ENCODE measurements at regions not wholly inside any gene's neighbourhood (a gene's known extent, or its start where the extent isn't known, plus 50 kb on each side); places are given as distances from the start of the nearest gene placed in this dataset.
A peak's percentile ranks its signal among the peaks of the same experiment; 100 is the strongest.

DNA sequence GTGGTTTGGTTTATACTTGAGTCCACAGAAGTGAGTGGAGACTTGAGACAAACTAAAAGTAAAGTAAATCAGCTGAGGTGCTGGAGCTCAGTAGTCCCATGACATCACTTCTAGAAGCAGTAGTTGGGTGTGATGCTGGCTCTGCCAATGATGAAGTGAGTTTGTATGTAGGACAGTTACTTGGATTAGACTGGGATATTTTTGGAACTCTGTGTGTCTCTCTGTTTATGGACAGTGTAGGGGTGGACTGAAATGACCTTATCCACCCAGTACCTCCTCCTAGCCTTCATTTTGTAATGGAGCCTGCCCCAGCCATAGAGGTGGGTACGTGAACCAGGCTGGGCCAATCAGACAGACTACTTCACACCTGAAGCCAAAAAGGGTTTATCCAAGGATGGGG is 52.2 kb downstream of the POLR1D start:
- DNase-seq = no peak

GRCh38 chr13:27678306-27679040 is 56.8 kb downstream of the POLR1D start:
- DNase-seq = no peak

- DNase-seq = no peak
Measured at GRCh38 chr13:27679396-27679795, 57.7 kb downstream of the POLR1D start.

- no peak for DNase-seq
Measured at GRCh38 chr13:27679896-27680295, 58.2 kb downstream of the POLR1D start.

- no peak for DNase-seq
Measured at GRCh38 chr13:27680465-27680864, 58.8 kb downstream of the POLR1D start.

DNA sequence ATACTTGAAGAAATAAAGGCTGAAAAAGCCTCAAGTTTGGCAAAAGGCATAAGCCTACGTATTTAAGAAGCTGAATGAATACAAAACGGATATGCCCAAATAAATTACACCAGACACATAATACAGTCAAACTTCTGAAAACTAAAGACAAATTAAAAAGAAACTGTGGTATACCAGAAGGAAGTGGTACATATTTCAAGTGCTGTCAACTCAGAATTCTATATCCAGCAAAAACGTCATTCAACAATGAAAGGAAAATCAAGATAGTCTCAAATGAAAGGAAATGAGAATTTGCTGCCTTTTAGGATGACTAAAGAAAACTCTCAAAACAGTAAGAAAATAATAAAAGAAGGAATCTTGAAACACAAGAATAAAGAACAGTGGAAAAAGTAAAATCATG is 69.5 kb downstream of the POLR1D start:
- DNase-seq = no peak

GRCh38 chr13:27696731-27697130 is 75.0 kb downstream of the POLR1D start:
- DNase-seq = no peak

DNA sequence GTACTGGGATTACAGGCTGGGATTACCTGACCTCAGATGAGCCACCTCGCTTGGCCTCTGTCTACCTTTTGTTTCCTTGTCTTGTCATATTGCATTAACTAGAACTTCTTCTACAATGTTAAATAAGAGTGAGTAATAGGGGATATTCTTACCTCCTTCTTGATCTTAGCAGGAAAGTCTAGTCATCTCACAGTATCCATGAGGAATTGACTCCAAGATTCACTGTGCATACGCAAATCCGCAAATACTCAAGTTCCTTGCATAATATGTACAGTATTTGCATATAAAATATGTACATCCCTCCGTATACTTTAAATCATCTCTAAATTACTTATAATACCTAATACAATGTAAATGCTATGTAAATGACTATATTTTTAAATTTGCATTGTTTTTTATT is 78.3 kb downstream of the POLR1D start:
- no peak for DNase-seq

GRCh38 chr13:27704681-27705080 is 83.0 kb downstream of the POLR1D start:
- peak in 1 of 2 donors; percentile 19 for DNase-seq

DNA sequence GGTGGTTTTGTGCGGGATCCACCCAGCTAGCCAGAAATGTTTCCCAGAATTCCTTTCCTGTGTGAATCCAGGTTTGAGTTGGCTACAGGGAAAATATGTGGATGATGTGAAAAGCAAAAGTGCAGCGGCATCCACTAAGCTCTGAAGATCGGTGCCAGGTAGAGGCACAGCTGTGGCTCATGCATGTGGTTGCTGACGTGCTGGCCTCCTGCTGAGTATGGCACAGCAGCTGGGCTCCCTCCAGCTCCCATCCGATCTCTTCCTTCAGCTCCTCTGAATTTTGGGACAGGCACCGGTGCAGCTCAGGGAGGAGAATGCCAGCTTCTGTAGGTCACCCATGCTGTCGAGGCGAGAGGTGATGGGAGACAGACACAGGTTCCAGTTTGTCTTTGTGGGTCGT is 84.0 kb upstream of the GSX1 start:
- DNase-seq = no peak

DNA sequence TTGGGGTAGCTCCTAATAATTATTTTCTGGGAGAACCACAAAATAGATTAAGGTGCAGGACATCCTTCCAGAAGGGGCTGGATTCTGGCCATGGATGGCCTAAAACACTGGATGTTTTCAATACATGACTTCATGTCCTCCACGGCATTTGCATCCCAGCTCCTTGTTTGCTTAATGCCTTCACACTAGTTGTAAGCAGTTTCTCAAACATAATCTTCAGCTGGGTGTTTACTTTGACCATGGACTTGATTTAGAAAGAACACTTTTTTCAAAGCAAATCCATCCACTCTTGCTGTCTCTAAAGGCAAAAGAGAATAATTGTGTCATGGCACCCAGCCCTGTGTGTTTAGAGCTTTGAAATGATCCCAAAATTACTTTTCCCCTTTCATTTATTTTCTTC is 82.5 kb upstream of the GSX1 start:
- DNase-seq = no peak

DNA sequence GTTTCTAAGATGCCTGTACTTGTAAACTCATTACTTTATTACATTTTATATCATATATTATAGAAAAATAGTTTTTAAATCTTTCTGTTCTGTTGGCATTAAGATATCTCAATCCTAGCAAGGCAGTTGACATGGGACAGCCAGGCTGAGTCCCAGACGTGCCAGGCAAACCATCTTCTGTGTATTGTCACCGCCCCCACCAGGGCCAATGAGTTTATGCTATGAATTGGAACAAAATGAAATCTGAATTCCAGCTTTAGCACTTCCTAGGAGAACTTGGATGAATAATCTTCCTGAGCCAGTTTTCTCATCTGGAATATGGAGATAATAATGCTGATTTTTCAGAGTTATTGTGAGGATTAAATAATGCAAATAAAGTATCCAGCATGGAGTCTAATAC is 79.9 kb upstream of the GSX1 start:
- no peak for DNase-seq

DNA sequence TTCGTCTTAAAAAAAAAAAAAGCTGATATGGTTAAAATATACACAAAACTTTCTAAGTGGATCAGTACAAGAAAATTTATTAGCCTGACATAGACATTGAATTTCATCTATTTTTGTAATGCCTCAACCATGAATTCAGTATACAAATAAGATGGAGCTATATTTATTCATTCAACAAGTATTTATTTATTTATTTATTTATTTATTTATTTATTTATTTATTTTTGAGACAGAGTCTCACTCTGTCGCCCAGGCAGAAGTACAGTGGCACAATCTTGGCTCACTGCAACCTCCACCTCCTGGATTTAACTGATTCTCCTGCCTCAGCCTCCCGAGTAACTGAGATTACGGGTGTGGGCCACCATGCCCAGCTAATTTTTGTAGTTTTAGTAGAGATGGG is 78.5 kb upstream of the GSX1 start:
- no peak for DNase-seq

DNA sequence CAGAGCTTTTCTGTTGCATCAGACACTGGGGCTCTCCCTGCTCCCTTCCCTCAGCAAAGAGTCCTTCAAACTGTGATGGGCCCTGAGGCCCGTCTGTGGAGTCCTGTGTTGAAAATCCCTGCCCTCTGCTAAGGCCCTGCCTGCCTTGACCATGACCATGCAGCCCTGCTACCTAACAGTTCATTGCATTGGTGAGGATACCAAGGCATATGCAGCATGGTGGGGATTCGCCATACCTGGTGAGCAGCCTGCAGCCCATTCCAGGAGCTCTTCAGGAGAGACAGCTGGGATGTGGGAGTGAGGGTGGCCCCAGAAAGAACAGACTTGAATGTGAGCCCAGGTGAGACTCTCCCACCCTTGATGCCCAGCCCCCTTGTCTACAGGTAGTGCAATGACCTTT is 70.6 kb upstream of the GSX1 start:
- no peak for DNase-seq

DNA sequence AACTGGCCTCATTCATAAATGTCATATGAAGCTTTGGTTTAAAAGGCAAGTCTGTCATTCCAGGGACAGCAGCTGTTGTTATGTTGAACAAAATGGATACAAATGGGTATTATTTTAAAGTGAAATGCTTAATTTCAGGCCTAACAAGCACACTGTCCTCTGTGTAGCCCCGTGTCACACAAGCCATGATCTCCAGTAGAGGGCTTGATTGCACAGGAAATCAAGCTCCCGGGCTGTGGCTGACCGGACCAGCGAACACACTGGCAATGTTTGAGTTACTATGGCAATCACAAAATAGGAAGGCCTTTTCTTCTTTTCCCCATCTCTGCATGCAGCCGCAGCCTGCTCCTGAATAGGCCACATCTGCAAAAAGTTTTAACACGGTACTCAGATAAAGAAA is 64.0 kb upstream of the GSX1 start:
- no peak for DNase-seq

GRCh38 chr13:27730191-27730590 is 62.1 kb upstream of the GSX1 start:
- no peak for DNase-seq
